Endothelial cell (in vitro differentiated cells): ENCODE measurements at regions not wholly inside any gene's neighbourhood (a gene's known extent, or its start where the extent isn't known, plus 50 kb on each side); places are given as distances from the start of the nearest gene placed in this dataset.
"Not testable (repeated sequence)": the region's sequence is repeated elsewhere in the genome, so short reads cannot be mapped to it uniquely, and the experiment has no call there.

Source experiments
- DNase-seq: peaks from one replicate; pipeline ENCODE4 v3.0.0; 2021; ENCODE audit warnings: low spot score
- H3K27ac Mint-ChIP-seq: one replicate; pipeline ENCODE4 v1.8.0; 2021; ENCODE audit warnings: mixed read lengths, inconsistent platforms; ENCODE audit not compliant: unreplicated experiment
- H3K27me3 Mint-ChIP-seq: one replicate; pipeline ENCODE4 v1.8.0; 2021; ENCODE audit warnings: mild to moderate bottlenecking, moderate library complexity, mixed read lengths, inconsistent platforms; ENCODE audit not compliant: unreplicated experiment
- H3K36me3 Mint-ChIP-seq: one replicate; pipeline ENCODE4 v1.8.0; 2021; ENCODE audit warnings: mild to moderate bottlenecking, low read depth, mixed read lengths, inconsistent platforms; ENCODE audit not compliant: unreplicated experiment
- H3K4me1 Mint-ChIP-seq: one replicate; pipeline ENCODE4 v1.8.0; 2021; ENCODE audit warnings: mild to moderate bottlenecking, mixed read lengths, inconsistent platforms; ENCODE audit not compliant: unreplicated experiment
- H3K4me3 Mint-ChIP-seq: one replicate; pipeline ENCODE4 v1.8.0; 2021; ENCODE audit warnings: mild to moderate bottlenecking, mixed read lengths, inconsistent platforms; ENCODE audit not compliant: unreplicated experiment
- H3K9me3 Mint-ChIP-seq: one replicate; pipeline ENCODE4 v1.8.0; 2021; ENCODE audit warnings: mixed read lengths, inconsistent platforms; ENCODE audit not compliant: unreplicated experiment
- TF ChIP-seq, protein P1 (sequence below): fragments of 200-600 bp; sonication (generic); IDR thresholded peaks from one replicate; pipeline ENCODE4 v1.5.0; 2021; ENCODE audit warnings: antibody characterized with exemption; ENCODE audit not compliant: unreplicated experiment

DNA sequence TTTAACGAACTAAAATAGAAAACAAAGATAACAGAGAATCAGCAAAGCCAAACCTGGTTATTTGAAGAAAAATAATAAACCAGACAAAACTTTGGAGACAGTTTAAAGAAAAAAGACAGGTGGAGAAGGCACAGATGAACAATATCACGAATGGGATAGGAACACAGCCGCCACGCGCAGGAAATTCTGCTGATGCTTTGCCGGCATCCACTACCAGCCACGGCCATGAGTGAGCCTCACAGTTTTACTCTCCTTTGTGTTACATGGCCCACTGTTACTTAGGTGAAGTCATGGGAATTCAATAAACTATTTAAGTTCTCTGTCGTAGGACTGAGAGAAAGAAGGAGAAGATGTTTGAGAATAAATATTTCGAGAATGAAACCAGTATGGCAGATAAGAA lies 503.4 kb downstream of the TTLL7 start:
- no peak for DNase-seq
- TF ChIP-seq, protein P1, sequence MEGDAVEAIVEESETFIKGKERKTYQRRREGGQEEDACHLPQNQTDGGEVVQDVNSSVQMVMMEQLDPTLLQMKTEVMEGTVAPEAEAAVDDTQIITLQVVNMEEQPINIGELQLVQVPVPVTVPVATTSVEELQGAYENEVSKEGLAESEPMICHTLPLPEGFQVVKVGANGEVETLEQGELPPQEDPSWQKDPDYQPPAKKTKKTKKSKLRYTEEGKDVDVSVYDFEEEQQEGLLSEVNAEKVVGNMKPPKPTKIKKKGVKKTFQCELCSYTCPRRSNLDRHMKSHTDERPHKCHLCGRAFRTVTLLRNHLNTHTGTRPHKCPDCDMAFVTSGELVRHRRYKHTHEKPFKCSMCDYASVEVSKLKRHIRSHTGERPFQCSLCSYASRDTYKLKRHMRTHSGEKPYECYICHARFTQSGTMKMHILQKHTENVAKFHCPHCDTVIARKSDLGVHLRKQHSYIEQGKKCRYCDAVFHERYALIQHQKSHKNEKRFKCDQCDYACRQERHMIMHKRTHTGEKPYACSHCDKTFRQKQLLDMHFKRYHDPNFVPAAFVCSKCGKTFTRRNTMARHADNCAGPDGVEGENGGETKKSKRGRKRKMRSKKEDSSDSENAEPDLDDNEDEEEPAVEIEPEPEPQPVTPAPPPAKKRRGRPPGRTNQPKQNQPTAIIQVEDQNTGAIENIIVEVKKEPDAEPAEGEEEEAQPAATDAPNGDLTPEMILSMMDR: no peak
- peaks cover 12% of the 10 kb centered on the region for H3K4me1 Mint-ChIP-seq
- H3K4me3 Mint-ChIP-seq: no peak overlapping the region
- H3K27ac Mint-ChIP-seq: no peak overlapping the region
- no peaks in the 10 kb centered on the region for H3K36me3 Mint-ChIP-seq
- H3K9me3 Mint-ChIP-seq: no peaks in the 10 kb centered on the region
- H3K27me3 Mint-ChIP-seq: peaks cover 1% of the 10 kb centered on the region

DNA sequence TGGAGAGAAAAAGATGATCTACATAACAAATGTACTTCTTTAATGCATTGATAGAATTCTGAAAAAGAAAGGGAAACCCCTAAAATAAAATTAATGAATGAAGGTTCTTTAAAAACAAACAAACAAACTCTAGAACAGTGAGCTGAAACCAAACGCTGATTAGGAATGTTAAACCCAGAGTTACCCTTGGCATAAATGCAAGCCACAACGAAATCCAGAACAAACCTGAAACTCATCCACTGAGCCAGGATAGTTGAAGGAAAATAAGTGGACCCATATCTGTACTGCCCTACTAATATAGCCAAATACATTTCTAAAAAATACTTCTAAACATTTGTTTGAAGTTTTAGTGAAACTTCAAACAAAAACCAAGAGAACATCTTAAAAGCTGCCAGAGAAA lies 505.3 kb downstream of the TTLL7 start:
- Mint-ChIP-seq H3K4me1 (peaks cover 12% of the 10 kb centered on the region), H3K27ac (no peak overlapping the region), H3K27me3 (peaks cover 1% of the 10 kb centered on the region), H3K36me3 (no peaks in the 10 kb centered on the region), H3K9me3 (no peaks in the 10 kb centered on the region), H3K4me3 (no peak overlapping the region)
- DNase-seq: no peak
- TF ChIP-seq, protein P1: no peak

DNA sequence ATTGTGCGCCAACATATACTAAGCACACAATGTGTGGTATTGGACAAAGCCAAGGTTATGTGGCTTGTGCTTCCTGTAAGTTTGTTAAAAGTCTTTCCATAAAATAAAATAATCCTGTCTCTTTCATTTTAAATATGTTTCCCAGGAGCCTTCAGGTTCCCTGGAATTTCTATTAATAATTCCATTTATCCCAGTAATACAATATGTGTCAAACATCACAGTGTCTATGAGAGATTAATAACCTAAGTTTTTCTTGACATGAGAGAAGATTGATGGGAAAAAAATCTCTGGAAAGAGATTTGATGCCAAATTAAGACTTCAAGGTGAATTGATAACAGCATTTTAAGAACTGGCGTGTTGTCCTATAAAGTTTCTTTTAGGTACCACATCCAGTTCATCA lies 507.0 kb downstream of the TTLL7 start:
- Mint-ChIP-seq H3K4me3 (no peak overlapping the region), H3K27ac (no peak overlapping the region), H3K27me3 (peaks cover 1% of the 10 kb centered on the region), H3K9me3 (no peaks in the 10 kb centered on the region), H3K4me1 (peaks cover 12% of the 10 kb centered on the region), H3K36me3 (no peaks in the 10 kb centered on the region)
- DNase-seq: no peak
- TF ChIP-seq, protein P1: no peak

DNA sequence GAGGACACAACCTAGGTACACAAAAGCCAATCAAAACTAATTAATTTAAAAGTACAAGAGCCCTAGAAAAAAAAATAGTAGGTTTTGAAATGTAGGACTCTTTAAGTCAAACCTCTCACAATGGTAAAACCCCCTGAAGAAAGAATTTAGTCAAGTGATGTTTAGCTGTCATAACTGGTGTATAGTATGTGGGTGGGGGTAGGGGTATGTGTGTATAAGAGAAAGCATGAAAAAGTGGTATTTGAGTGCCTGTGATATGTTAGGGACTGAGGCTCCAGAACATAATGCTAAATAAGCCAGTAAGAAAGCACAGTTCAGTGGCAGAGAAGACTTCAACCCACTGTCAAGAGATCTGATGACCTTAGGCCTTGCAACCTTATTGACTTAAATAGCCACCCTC lies 507.9 kb downstream of the TTLL7 start:
- no peak overlapping the region for H3K4me3 Mint-ChIP-seq
- no peaks in the 10 kb centered on the region for H3K36me3 Mint-ChIP-seq
- TF ChIP-seq, protein P1: no peak
- peaks cover 1% of the 10 kb centered on the region for H3K27me3 Mint-ChIP-seq
- H3K4me1 Mint-ChIP-seq: peaks cover 11% of the 10 kb centered on the region
- no peak overlapping the region for H3K27ac Mint-ChIP-seq
- no peak for DNase-seq
- no peaks in the 10 kb centered on the region for H3K9me3 Mint-ChIP-seq

DNA sequence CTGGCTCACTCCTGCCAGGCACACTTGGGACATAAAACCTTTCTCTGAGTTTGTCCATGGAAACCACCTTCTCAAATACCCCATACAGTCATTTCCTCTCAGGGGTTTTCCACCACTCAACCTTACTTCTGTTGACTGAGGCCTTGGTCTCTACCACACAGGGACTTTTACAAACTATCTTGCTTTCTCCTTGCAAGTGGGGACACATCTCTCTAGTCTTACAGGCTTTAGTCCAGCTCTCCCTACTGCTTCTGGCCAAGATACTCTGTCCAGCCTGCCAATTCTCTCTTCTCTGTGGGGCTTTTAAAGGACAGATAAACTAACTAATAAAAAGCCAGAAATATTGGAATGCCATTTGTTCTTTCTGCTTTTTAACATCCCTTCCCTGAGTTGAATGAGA lies 510.8 kb downstream of the TTLL7 start:
- H3K4me1 Mint-ChIP-seq, H3K9me3 Mint-ChIP-seq, H3K36me3 Mint-ChIP-seq, DNase-seq, H3K27me3 Mint-ChIP-seq, H3K27ac Mint-ChIP-seq, H3K4me3 Mint-ChIP-seq: not testable (repeated sequence)

DNA sequence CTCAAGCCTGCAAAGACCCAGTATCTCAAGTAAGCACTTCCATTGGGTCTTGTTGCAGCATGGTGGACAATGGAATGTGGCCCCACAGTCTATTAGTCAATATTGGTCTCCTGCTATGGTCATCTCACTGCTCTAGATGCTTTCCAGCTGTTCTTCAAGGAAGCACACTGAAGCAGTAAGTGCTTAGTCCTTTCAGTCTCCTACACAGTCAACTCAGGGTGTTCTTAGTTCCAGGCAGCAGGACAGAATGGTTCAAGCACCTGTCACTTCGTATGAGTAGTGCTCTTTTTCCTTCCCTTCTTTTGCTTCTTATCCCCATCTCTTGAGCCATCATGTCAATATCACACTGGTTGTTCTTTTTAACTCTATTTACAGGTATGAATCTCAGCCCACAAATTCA lies 511.5 kb downstream of the TTLL7 start:
- not testable (repeated sequence) for H3K4me3 Mint-ChIP-seq, DNase-seq, H3K4me1 Mint-ChIP-seq, H3K36me3 Mint-ChIP-seq, H3K9me3 Mint-ChIP-seq, H3K27me3 Mint-ChIP-seq, H3K27ac Mint-ChIP-seq

DNA sequence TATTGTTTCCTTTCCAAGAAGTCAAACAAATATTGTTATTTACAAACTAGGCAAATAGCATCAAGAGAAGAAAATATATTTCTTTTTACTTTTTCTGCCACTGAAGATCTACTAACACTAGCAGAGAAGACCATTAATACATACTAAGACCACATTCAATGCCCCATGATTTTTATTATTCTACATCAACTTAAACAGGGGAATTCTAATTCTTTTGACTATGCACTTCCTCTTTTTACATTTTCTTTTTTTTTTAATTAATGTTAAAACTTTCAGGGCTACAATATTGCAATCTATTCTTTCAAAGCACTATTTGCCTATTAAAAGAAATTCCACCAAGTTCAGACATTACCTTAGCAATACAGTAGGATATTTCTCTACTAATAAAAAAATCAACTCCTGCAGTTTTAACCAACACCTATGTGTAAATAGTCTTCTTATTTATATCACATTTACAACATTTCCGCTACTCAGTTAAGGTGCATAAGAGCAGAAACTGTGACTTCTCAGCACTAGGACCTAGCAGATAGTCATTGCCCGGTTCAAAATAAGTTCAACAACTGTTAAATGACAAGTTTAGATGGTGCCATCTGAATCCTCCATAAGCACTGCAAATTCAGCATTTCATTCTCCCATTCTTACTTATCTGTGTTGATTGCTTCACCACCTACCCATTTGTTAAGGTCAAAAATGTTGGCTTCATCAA lies 513.5 kb downstream of the TTLL7 start:
- H3K4me1 Mint-ChIP-seq, DNase-seq, H3K27ac Mint-ChIP-seq, H3K27me3 Mint-ChIP-seq, H3K9me3 Mint-ChIP-seq, H3K4me3 Mint-ChIP-seq, H3K36me3 Mint-ChIP-seq: not testable (repeated sequence)

DNA sequence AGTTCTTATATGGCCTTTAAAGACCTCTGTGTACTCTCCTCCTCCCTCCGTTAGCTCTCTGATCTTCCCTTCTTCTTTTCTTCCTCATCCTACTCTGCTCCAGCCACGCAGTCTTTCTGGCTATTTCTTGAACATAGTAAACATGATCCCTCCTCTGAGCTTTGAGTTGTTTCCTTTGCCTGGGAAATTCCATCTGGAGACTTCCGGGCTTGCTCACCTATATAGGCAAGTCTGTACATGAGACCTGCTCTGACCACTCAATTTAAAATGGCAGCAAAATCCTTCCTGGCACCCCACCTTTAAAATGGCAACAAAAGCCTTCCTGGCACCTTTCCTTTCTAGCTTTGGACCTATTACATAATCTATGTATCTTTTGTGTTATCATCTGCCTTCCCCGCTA lies 517.6 kb downstream of the TTLL7 start:
- not testable (repeated sequence) for H3K36me3 Mint-ChIP-seq, H3K4me1 Mint-ChIP-seq, H3K4me3 Mint-ChIP-seq, H3K9me3 Mint-ChIP-seq, H3K27ac Mint-ChIP-seq, H3K27me3 Mint-ChIP-seq, DNase-seq
